Astrocyte of the cerebellum (primary cell): ENCODE measurements at regions not wholly inside any gene's neighbourhood (a gene's known extent, or its start where the extent isn't known, plus 50 kb on each side); places are given as distances from the start of the nearest gene placed in this dataset.

ENCODE experiments used
- DNase-seq: peaks from one replicate; pipeline ENCODE4 v3.0.0-alpha.2; 2011; ENCODE audit warnings: low read depth
- H3K4me3 ChIP-seq: 2 replicates; pipeline ENCODE4 v1.5.1; 2011; ENCODE audit warnings: mild to moderate bottlenecking, low read depth, low read length, moderate library complexity
- CTCF ChIP-seq: IDR thresholded peaks from 2 replicates; pipeline ENCODE4 v1.5.1; 2012; ENCODE audit warnings: low read length, low read depth, moderate library complexity, mild to moderate bottlenecking; ENCODE audit errors: missing control alignments
- in situ Hi-C: cut with HindIII; loops from 2 replicates; pipeline ENCODE4 v1.10.0; 2017; ENCODE audit warnings: low sequenced_read_pairs

- H3K4me3 ChIP-seq, result no peak overlapping the region
- in situ Hi-C loops, result loop anchor here (25.0 kb wide), 1 partner anchor 1299 kb away; no protein-coding TSS in a partner anchor
- no peak for DNase-seq
- TF ChIP-seq CTCF, result no peak
Observed at GRCh38 chr2:106638580-106638979, 151.4 kb downstream of the CD8B2 start.

GRCh38 chr2:106642679-106643078 lies 155.5 kb downstream of the CD8B2 start:
- no peak for TF ChIP-seq CTCF
- no peak overlapping the region for H3K4me3 ChIP-seq
- no peak for DNase-seq
- in situ Hi-C loops, result loop anchor here (25.0 kb wide), 1 partner anchor 1295 kb away; no protein-coding TSS in a partner anchor

GRCh38 chr2:106644623-106645022 lies 157.5 kb downstream of the CD8B2 start:
- in situ Hi-C loops, result loop anchor here (25.0 kb wide), 1 partner anchor 1293 kb away; no protein-coding TSS in a partner anchor
- H3K4me3 ChIP-seq, result no peak overlapping the region
- no peak for TF ChIP-seq CTCF
- no peak for DNase-seq

GRCh38 chr2:106646605-106647004 lies 159.4 kb downstream of the CD8B2 start:
- no peak overlapping the region for H3K4me3 ChIP-seq
- in situ Hi-C loops, result loop anchor here (25.0 kb wide), 1 partner anchor 1291 kb away; no protein-coding TSS in a partner anchor
- TF ChIP-seq CTCF, result no peak
- DNase-seq, result no peak

GRCh38 chr2:106649306-106649705 lies 162.1 kb downstream of the CD8B2 start:
- no peak for TF ChIP-seq CTCF
- no peak for DNase-seq

GRCh38 chr2:106653465-106653864 lies 166.3 kb downstream of the CD8B2 start:
- in situ Hi-C loops, result loop anchor here (10.0 kb wide), 1 partner anchor 71 kb away; no protein-coding TSS in a partner anchor
- H3K4me3 ChIP-seq, result no peak overlapping the region
- no peak for DNase-seq
- TF ChIP-seq CTCF, result no peak

More at GRCh38 chr2:106649306-106649705, 162.1 kb downstream of the CD8B2 start:
- in situ Hi-C loops, result loop anchor here (25.0 kb wide), 1 partner anchor 1288 kb away; no protein-coding TSS in a partner anchor
- no peak overlapping the region for H3K4me3 ChIP-seq
